IMR-90 (cell line): ENCODE measurements at regions not wholly inside any gene's neighbourhood (a gene's known extent, or its start where the extent isn't known, plus 50 kb on each side); places are given as distances from the start of the nearest gene placed in this dataset.

Source experiments
- ATAC-seq: fragments of 200-7000 bp; cut with Tn5 transposase; 2 replicates; pipeline ENCODE4 v1.9.1; 2020; ENCODE audit warnings: low read depth, mild to moderate bottlenecking, moderate library complexity
- BruUV-seq: library from RNA; stranded (reverse); fragments of 400-500 nt; replicated peaks from 2 replicates; lab custom pipeline; 2021; lab: Mats Ljungman, UMichigan
- CTCF ChIA-PET: fragments of 300-600 bp; formaldehyde crosslinking; extraction: SDS; loops from one replicate; lab custom pipeline; 2021; ENCODE audit warnings: antibody characterized with exemption; lab: Yijun Ruan, JAX
- POLR2A ChIA-PET: fragments of 300-600 bp; sonication (Branson Sonifier 250); formaldehyde crosslinking; loops from one replicate; lab custom pipeline; 2022; ENCODE audit warnings: antibody characterized with exemption; ENCODE audit not compliant: unreplicated experiment; lab: Charles Lee
- DNase-seq: peaks from one replicate; pipeline ENCODE4 v3.0.0; 2013
- H2AFZ ChIP-seq: replicated peaks from 2 replicates; pipeline ENCODE3; 2013; ENCODE audit warnings: low read length, mild to moderate bottlenecking; ENCODE audit not compliant: poor library complexity
- H2AK5ac ChIP-seq: 2 replicates; pipeline ENCODE4 v1.6.1; 2013; ENCODE audit warnings: low read depth, low read length, inconsistent platforms
- H2AK9ac ChIP-seq: replicated peaks from 2 replicates; pipeline ENCODE3; 2013; ENCODE audit warnings: mild to moderate bottlenecking, low read depth, low read length, moderate library complexity; ENCODE audit not compliant: poor library complexity
- H2BK120ac ChIP-seq: 2 replicates; pipeline ENCODE4 v1.6.1; 2013; ENCODE audit warnings: low read depth, low read length, inconsistent platforms
- H2BK15ac ChIP-seq: 3 replicates; pipeline ENCODE4 v1.6.1; 2013; ENCODE audit warnings: low read depth, low read length, inconsistent platforms
- H2BK20ac ChIP-seq: 2 replicates; pipeline ENCODE4 v1.6.1; 2013; ENCODE audit warnings: low read depth, mild to moderate bottlenecking, inconsistent platforms, low read length, moderate library complexity
- H2BK5ac ChIP-seq: 2 replicates; pipeline ENCODE4 v1.6.1; 2013; ENCODE audit warnings: mild to moderate bottlenecking, low read depth, low read length, inconsistent platforms; ENCODE audit not compliant: poor library complexity, severe bottlenecking
- H3K14ac ChIP-seq: replicated peaks from 2 replicates; pipeline ENCODE4 v1.6.1; 2013; ENCODE audit warnings: low read depth, low read length, inconsistent platforms
- H3K18ac ChIP-seq: 2 replicates; pipeline ENCODE4 v1.6.1; 2013; ENCODE audit warnings: low read depth, low read length, control low read depth
- H3K23ac ChIP-seq: 2 replicates; pipeline ENCODE4 v1.6.1; 2013; ENCODE audit warnings: low read depth, low read length, inconsistent platforms
- H3K27ac ChIP-seq: 2 replicates; pipeline ENCODE4 v1.5.1; 2013; ENCODE audit warnings: mild to moderate bottlenecking, control low read depth, low read length; ENCODE audit not compliant: insufficient read depth
- H3K27me3 ChIP-seq: 2 replicates; pipeline ENCODE4 v1.6.1; 2013; ENCODE audit warnings: low read length; ENCODE audit not compliant: control insufficient read depth, insufficient read depth
- H3K36me3 ChIP-seq: 2 replicates; pipeline ENCODE4 v1.6.1; 2013; ENCODE audit warnings: low read length, mixed read lengths; ENCODE audit not compliant: control insufficient read depth, insufficient read depth
- H3K4ac ChIP-seq: 2 replicates; pipeline ENCODE4 v1.6.1; 2013; ENCODE audit warnings: low read depth, low read length, inconsistent platforms
- H3K4me1 ChIP-seq: 2 replicates; pipeline ENCODE4 v1.6.1; 2013; ENCODE audit warnings: low read length, mixed read lengths; ENCODE audit not compliant: control insufficient read depth, insufficient read depth
- H3K4me2 ChIP-seq: 2 replicates; pipeline ENCODE4 v1.6.1; 2013; ENCODE audit warnings: low read depth, mild to moderate bottlenecking, control low read depth, low read length, moderate library complexity
- H3K4me3 ChIP-seq: 2 replicates; pipeline ENCODE4 v1.5.1; 2013; ENCODE audit warnings: low read depth, mild to moderate bottlenecking, control low read depth, low read length, moderate library complexity; ENCODE audit not compliant: insufficient read depth
- H3K56ac ChIP-seq: 2 replicates; pipeline ENCODE4 v1.6.1; 2013; ENCODE audit warnings: low read length, inconsistent platforms; ENCODE audit not compliant: insufficient read depth; ENCODE audit errors: extremely low read depth
- H3K79me1 ChIP-seq, 2 experiments: 2 replicates each; pipeline ENCODE4 v1.6.1; 2013; ENCODE audit warnings: low read length in 2 of 2, inconsistent platforms in 1 of 2, low read depth in 1 of 2
- H3K9ac ChIP-seq: 2 replicates; pipeline ENCODE4 v1.6.1; 2013; ENCODE audit warnings: low read depth, low read length, control low read depth
- H3K9me1 ChIP-seq: 2 replicates; pipeline ENCODE4 v1.6.1; 2013; ENCODE audit warnings: low read length, inconsistent platforms; ENCODE audit not compliant: insufficient read depth
- H3K9me3 ChIP-seq: 2 replicates; pipeline ENCODE4 v1.6.1; 2013; ENCODE audit warnings: low read length; ENCODE audit not compliant: control insufficient read depth, insufficient read depth
- H4K20me1 ChIP-seq: 2 replicates; pipeline ENCODE4 v1.6.1; 2013; ENCODE audit warnings: low read length, inconsistent platforms; ENCODE audit not compliant: insufficient read depth
- H4K5ac ChIP-seq: 2 replicates; pipeline ENCODE4 v1.6.1; 2013; ENCODE audit warnings: mild to moderate bottlenecking, low read depth, low read length, control low read depth
- H4K8ac ChIP-seq, 2 experiments: 2 replicates each; pipeline ENCODE4 v1.6.1; 2013; ENCODE audit warnings: low read depth in 2 of 2, low read length in 2 of 2, control low read depth in 1 of 2, inconsistent platforms in 1 of 2
- H4K91ac ChIP-seq: 2 replicates; pipeline ENCODE4 v1.6.1; 2013; ENCODE audit warnings: low read depth, low read length, inconsistent platforms; ENCODE audit not compliant: insufficient read depth
- BHLHE40 ChIP-seq: fragments of 150-350 bp; IDR thresholded peaks from 2 replicates; pipeline ENCODE4 v1.6.1; 2016; ENCODE audit warnings: mild to moderate bottlenecking, low read depth, low read length
- CEBPB ChIP-seq: IDR thresholded peaks from 2 replicates; pipeline ENCODE4 v1.6.1; 2012; ENCODE audit warnings: low read depth, low read length, improper control_type of control experiment
- CHD1 ChIP-seq: IDR thresholded peaks from 2 replicates; pipeline ENCODE4 v1.6.1; 2012; ENCODE audit warnings: low read depth, low read length, improper control_type of control experiment
- FOS ChIP-seq: fragments of 150-350 bp; IDR thresholded peaks from 2 replicates; pipeline ENCODE4 v1.6.1; 2016; ENCODE audit warnings: low read depth, low read length
- MAFK ChIP-seq: IDR thresholded peaks from 2 replicates; pipeline ENCODE4 v1.6.1; 2012; ENCODE audit warnings: low read depth, low read length, improper control_type of control experiment
- MAZ ChIP-seq: IDR thresholded peaks from 2 replicates; pipeline ENCODE4 v1.6.1; 2012; ENCODE audit warnings: low read depth, mild to moderate bottlenecking, low read length, improper control_type of control experiment, moderate library complexity, borderline replicate concordance
- MXI1 ChIP-seq: IDR thresholded peaks from 2 replicates; pipeline ENCODE4 v1.6.1; 2012; ENCODE audit warnings: low read depth, mild to moderate bottlenecking, low read length, moderate library complexity, borderline replicate concordance
- NFE2L2 ChIP-seq: fragments of 150-350 bp; IDR thresholded peaks from 2 replicates; pipeline ENCODE4 v1.6.1; 2016; ENCODE audit warnings: low read depth, mild to moderate bottlenecking, low read length
- POLR2A ChIP-seq: IDR thresholded peaks from 2 replicates; pipeline ENCODE4 v1.6.1; 2012; ENCODE audit warnings: mild to moderate bottlenecking, low read depth, low read length
- RAD21 ChIP-seq: IDR thresholded peaks from 2 replicates; pipeline ENCODE4 v1.6.1; 2012; ENCODE audit warnings: low read length, improper control_type of control experiment
- RCOR1 ChIP-seq: IDR thresholded peaks from 2 replicates; pipeline ENCODE4 v1.6.1; 2012; ENCODE audit warnings: mild to moderate bottlenecking, low read length, improper control_type of control experiment; ENCODE audit not compliant: insufficient replicate concordance
- RFX5 ChIP-seq: IDR thresholded peaks from 2 replicates; pipeline ENCODE4 v1.8.0; 2012; ENCODE audit warnings: low read depth, mild to moderate bottlenecking, low read length, moderate library complexity
- SMC3 ChIP-seq: fragments of 150-350 bp; IDR thresholded peaks from 2 replicates; pipeline ENCODE4 v1.6.1; 2016; ENCODE audit warnings: low read depth, mild to moderate bottlenecking, antibody characterized with exemption, low read length, moderate library complexity
- USF2 ChIP-seq: fragments of 150-350 bp; IDR thresholded peaks from 2 replicates; pipeline ENCODE4 v1.6.1; 2017; ENCODE audit warnings: mild to moderate bottlenecking, antibody characterized with exemption, low read length, low read depth
- WGBS, 2 experiments: methylation state at CpG; one replicate each; pipeline versions ENCODE4 v1.1.5 to v1.1.7; 2013; ENCODE audit warnings: missing lambda C conversion rate in 2 of 2; ENCODE audit not compliant: insufficient read length in 1 of 2; ENCODE audit errors: extremely low coverage in 2 of 2; 5-methylcytosine and 5-hydroxymethylcytosine counted together
- dilution Hi-C: fragments of 300-500 bp; cut with HindIII; formaldehyde crosslinking; loops from one replicate; pipeline ENCODE4 v1.14.3; 2018; ENCODE audit warnings: low sequenced_read_pairs; ENCODE audit not compliant: unreplicated experiment
- in situ Hi-C: fragments of 300-500 bp; cut with MboI; formaldehyde crosslinking; loops from 3 replicates; pipeline ENCODE4 v1.14.3; 2019; ENCODE audit warnings: low sequenced_read_pairs, inconsistent platforms, mixed read lengths
- intact Hi-C: fragments of 100-400 bp; cut with micrococcal nuclease; formaldehyde crosslinking; loops from 2 replicates; pipeline ENCODE4 v1.10.0; 2022
- TF ChIP-seq, protein P1 (sequence below): fragments of 150-350 bp; IDR thresholded peaks from 2 replicates; pipeline ENCODE4 v1.6.1; 2016; ENCODE audit warnings: low read depth, mild to moderate bottlenecking, low read length, moderate library complexity, borderline replicate concordance
- TF ChIP-seq, protein P2 (sequence below): conservative IDR thresholded peaks from 2 replicates; pipeline ENCODE4 v1.5.1; 2012; ENCODE audit warnings: mild to moderate bottlenecking, low read depth, low read length, improper control_type of control experiment

DNA sequence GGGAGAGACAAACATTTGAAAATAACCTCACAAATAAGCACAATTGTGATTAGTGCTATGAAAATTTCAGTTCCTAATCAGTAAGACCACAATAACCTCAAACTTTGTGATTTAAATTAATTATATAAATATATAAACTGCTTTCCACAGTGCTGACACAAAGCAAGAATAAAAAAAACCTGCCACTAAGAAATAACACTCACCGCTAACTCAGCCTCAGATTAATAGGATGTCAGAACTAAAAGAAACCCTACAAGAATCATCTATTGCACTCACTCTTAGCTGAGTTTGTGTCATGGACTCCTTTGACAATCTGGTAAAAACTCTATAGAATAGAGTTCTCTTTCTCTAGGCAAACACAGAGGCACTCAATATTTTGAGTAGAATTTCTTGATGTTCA is 68.4 kb downstream of the SLC41A2 start:
- no peaks in the 10 kb centered on the region for H3K36me3 ChIP-seq
- H4K8ac ChIP-seq = no peak overlapping the region
- H2BK120ac ChIP-seq = no peak overlapping the region
- H3K14ac ChIP-seq = no peak overlapping the region
- dilution Hi-C loops = no loop called here
- ChIA-PET POLR2A (no interaction called here), CTCF (interaction anchor here (0.8 kb wide), 1 partner anchor 10 kb away, joined by 3 read pairs; no protein-coding TSS in a partner anchor)
- H4K91ac ChIP-seq = no peak overlapping the region
- H4K20me1 ChIP-seq = no peaks in the 10 kb centered on the region
- DNase-seq (no peak), ATAC-seq (no peak)
- no peaks in the 10 kb centered on the region for H3K4me1 ChIP-seq
- H2BK5ac ChIP-seq = no peak overlapping the region
- no peak overlapping the region for H2AK9ac ChIP-seq
- WGBS, 2 experiments = no CpG with 5 or more reads among the region's 1 CpG
- no peak overlapping the region for H4K5ac ChIP-seq
- no peak overlapping the region for H3K4me3 ChIP-seq
- no peak overlapping the region for H2AK5ac ChIP-seq
- H2BK15ac ChIP-seq = no peak overlapping the region
- no TSS peak for BruUV-seq
- H3K4me2 ChIP-seq = no peak overlapping the region
- no peak overlapping the region for H2AFZ ChIP-seq
- H3K18ac ChIP-seq = no peak overlapping the region
- H3K23ac ChIP-seq = no peak overlapping the region
- in situ Hi-C loops = no loop called here
- no peak overlapping the region for H3K4ac ChIP-seq
- TF ChIP-seq CEBPB (no peak), USF2 (no peak), RCOR1 (no peak), CHD1 (no peak), NFE2L2 (no peak), RAD21 (no peak), BHLHE40 (no peak), POLR2A (no peak), MAFK (no peak), RFX5 (no peak), SMC3 (no peak), MAZ (no peak), FOS (no peak), MXI1 (no peak)
- TF ChIP-seq, protein P1, sequence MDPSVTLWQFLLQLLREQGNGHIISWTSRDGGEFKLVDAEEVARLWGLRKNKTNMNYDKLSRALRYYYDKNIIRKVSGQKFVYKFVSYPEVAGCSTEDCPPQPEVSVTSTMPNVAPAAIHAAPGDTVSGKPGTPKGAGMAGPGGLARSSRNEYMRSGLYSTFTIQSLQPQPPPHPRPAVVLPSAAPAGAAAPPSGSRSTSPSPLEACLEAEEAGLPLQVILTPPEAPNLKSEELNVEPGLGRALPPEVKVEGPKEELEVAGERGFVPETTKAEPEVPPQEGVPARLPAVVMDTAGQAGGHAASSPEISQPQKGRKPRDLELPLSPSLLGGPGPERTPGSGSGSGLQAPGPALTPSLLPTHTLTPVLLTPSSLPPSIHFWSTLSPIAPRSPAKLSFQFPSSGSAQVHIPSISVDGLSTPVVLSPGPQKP = no peak
- TF ChIP-seq, protein P2, sequence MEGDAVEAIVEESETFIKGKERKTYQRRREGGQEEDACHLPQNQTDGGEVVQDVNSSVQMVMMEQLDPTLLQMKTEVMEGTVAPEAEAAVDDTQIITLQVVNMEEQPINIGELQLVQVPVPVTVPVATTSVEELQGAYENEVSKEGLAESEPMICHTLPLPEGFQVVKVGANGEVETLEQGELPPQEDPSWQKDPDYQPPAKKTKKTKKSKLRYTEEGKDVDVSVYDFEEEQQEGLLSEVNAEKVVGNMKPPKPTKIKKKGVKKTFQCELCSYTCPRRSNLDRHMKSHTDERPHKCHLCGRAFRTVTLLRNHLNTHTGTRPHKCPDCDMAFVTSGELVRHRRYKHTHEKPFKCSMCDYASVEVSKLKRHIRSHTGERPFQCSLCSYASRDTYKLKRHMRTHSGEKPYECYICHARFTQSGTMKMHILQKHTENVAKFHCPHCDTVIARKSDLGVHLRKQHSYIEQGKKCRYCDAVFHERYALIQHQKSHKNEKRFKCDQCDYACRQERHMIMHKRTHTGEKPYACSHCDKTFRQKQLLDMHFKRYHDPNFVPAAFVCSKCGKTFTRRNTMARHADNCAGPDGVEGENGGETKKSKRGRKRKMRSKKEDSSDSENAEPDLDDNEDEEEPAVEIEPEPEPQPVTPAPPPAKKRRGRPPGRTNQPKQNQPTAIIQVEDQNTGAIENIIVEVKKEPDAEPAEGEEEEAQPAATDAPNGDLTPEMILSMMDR = no peak
- H3K56ac ChIP-seq = no peak overlapping the region
- no peaks in the 10 kb centered on the region for H3K79me1 ChIP-seq
- no peak overlapping the region for H3K9ac ChIP-seq
- no peaks in the 10 kb centered on the region for H3K9me1 ChIP-seq
- no peak overlapping the region for H3K27ac ChIP-seq
- no peak overlapping the region for H2BK20ac ChIP-seq
- H3K27me3 ChIP-seq = no peaks in the 10 kb centered on the region
- intact Hi-C loops = no loop called here
- H3K9me3 ChIP-seq = no peaks in the 10 kb centered on the region
